HUES64 (cell line): ENCODE measurements at regions not wholly inside any gene's neighbourhood (a gene's known extent, or its start where the extent isn't known, plus 50 kb on each side); places are given as distances from the start of the nearest gene placed in this dataset.

ENCODE experiments used
- H3K27ac ChIP-seq: 2 replicates; pipeline ENCODE4 v1.7.0; 2013; ENCODE audit warnings: low read depth, low read length, inconsistent platforms
- H3K27me3 ChIP-seq: 2 replicates; pipeline ENCODE4 v1.6.1; 2013; ENCODE audit warnings: mild to moderate bottlenecking, low read length; ENCODE audit not compliant: insufficient read depth
- H3K36me3 ChIP-seq: 2 replicates; pipeline ENCODE4 v1.6.1; 2013; ENCODE audit warnings: mild to moderate bottlenecking, low read length; ENCODE audit not compliant: insufficient read depth
- H3K4me1 ChIP-seq: 2 replicates; pipeline ENCODE4 v1.6.1; 2013; ENCODE audit warnings: mild to moderate bottlenecking, low read length, moderate library complexity; ENCODE audit not compliant: insufficient read depth
- H3K4me3 ChIP-seq: 2 replicates; pipeline ENCODE4 v1.5.1; 2013; ENCODE audit warnings: mild to moderate bottlenecking, low read length, moderate library complexity
- H3K9ac ChIP-seq: 2 replicates; pipeline ENCODE4 v1.6.1; 2013; ENCODE audit warnings: mild to moderate bottlenecking, low read depth, low read length
- H3K9me3 ChIP-seq: 2 replicates; pipeline ENCODE4 v1.6.1; 2013; ENCODE audit warnings: low read depth, low read length; ENCODE audit not compliant: insufficient read depth
- WGBS: fragments of 150-250, 120-280 bp; methylation state at CpG from one replicate; pipeline ENCODE4 v1.1.7; 2013; ENCODE audit warnings: missing lambda C conversion rate; 5-methylcytosine and 5-hydroxymethylcytosine counted together

DNA sequence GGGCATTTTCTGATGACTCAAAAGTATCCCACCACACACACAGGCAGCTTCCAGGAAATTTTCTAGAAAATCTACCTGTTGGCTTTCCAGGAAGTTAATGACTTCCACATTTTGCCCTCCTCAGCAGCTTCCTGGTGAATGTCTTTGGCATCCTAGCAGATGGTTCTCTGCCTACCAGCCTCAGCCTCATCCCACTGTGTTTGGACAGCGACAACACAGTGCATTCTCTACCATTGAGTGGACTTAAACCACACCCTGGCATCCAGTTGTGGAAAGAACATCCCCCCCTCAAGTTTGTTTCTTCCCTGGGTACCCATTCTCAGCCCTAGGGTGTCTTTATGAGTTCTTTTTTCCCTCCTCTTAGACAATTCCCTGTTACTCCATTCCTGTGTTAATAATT is 50.8 kb upstream of the GADL1 start:
- WGBS, result 93% methylated on average over 1 of the region's 1 CpG
- Histone ChIP-seq H3K9ac (no peak overlapping the region), H3K36me3 (no peaks in the 10 kb centered on the region), H3K27ac (no peak overlapping the region), H3K27me3 (no peaks in the 10 kb centered on the region), H3K4me3 (no peak overlapping the region), H3K9me3 (no peaks in the 10 kb centered on the region), H3K4me1 (0 out of 2 replicates have a peak, but pooled peaks cover 3% of the 10 kb centered on the region)

DNA sequence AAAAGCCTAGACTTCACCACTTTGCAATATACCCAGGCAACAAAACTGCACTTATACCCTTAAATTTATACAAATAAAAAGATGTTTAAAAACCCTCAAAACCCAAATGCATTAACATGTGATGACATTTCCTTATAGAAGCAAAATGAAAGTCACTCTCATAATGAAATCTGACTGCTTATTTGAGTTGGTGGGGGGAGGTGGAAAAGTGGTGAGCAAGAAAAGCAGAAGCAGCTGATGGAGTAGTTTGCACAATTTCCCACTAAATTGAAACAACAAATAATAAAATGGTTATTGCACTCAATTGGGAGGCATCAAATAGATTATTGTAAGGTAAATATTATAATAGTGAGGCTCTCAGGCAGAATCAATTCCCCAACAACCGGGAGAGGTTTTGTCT is 54.0 kb upstream of the GADL1 start:
- Histone ChIP-seq H3K27ac (no peak overlapping the region), H3K36me3 (no peaks in the 10 kb centered on the region), H3K4me1 (0 out of 2 replicates have a peak, but pooled peaks cover 3% of the 10 kb centered on the region), H3K4me3 (no peak overlapping the region), H3K9ac (no peak overlapping the region), H3K27me3 (no peaks in the 10 kb centered on the region), H3K9me3 (no peaks in the 10 kb centered on the region)
- 71% methylated on average over 1 of the region's 1 CpG for WGBS

DNA sequence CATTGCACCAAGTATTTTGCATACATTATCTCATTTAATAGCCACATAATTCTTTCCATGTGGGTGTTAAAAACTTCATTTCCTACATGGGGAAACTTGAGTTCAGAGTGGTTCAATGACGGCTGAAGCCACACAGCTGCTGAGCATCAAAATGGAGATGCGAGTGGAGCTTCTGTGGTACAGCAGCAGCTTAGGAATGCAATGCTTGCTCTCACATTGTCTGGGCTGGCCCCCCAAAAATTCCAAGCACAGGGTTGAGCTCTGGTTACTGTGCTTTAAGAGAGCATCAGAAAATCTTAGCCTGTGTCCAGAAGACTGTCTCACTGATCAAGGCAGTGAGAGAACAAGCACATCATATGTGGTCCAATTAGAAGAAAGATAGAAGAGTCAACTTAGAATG is 57.4 kb upstream of the GADL1 start:
- 93% methylated on average over 2 of the region's 2 CpGs for WGBS
- no peaks in the 10 kb centered on the region for H3K27me3 ChIP-seq
- H3K4me3 ChIP-seq, result no peak overlapping the region
- H3K4me1 ChIP-seq, result 0 out of 2 replicates have a peak, but pooled peaks cover 3% of the 10 kb centered on the region
- no peak overlapping the region for H3K9ac ChIP-seq
- H3K27ac ChIP-seq, result no peak overlapping the region
- H3K36me3 ChIP-seq, result no peaks in the 10 kb centered on the region
- H3K9me3 ChIP-seq, result no peaks in the 10 kb centered on the region

DNA sequence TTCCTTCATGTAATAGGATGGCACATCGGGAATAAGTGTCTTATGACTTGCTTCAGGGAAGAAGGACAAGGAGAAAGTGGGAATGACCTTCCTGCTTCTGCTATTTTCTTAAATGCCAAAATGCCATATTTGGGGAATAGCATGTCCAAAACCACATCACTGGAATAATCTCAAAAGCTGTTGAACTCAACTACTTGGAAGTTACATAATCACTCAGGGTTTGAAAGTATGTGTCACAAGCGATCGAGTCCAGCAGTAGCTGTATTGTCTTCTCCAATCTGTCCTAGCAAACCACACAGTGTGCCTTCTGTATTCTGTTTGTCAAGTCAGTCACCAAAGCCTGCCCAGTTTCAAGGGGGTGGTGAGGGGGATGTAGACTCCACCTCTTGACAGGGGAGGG is 58.3 kb upstream of the GADL1 start:
- Histone ChIP-seq H3K27me3 (no peaks in the 10 kb centered on the region), H3K36me3 (no peaks in the 10 kb centered on the region), H3K4me1 (0 out of 2 replicates have a peak, but pooled peaks cover 3% of the 10 kb centered on the region), H3K9me3 (no peaks in the 10 kb centered on the region), H3K27ac (no peak overlapping the region), H3K9ac (no peak overlapping the region), H3K4me3 (no peak overlapping the region)
- WGBS, result 96% methylated on average over 3 of the region's 3 CpGs

DNA sequence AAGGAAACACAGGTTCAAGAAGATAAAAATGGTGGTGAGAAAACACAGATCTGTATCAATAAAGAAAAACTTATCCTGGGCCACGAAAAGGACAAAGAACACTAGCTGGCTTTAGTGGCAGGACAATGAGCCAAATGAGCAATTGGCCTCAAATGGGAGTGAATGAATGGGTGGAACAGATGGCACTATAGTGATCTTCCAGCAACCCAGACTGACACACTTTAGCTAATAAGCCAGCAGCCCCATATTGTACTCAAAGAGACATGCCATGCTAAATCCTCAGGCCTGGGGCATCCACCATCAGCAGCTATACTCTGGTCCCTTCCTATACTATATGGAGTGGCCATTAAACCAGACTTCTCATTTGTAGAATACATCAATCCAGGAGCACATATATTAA is 60.0 kb upstream of the GADL1 start:
- Histone ChIP-seq H3K9me3 (peaks cover 11% of the 10 kb centered on the region; the same call in 1 of the 2 replicates), H3K36me3 (no peaks in the 10 kb centered on the region), H3K9ac (no peak overlapping the region), H3K4me3 (no peak overlapping the region), H3K27me3 (no peaks in the 10 kb centered on the region), H3K4me1 (no peaks in the 10 kb centered on the region), H3K27ac (no peak overlapping the region)
- 90% methylated on average over 1 of the region's 1 CpG for WGBS

DNA sequence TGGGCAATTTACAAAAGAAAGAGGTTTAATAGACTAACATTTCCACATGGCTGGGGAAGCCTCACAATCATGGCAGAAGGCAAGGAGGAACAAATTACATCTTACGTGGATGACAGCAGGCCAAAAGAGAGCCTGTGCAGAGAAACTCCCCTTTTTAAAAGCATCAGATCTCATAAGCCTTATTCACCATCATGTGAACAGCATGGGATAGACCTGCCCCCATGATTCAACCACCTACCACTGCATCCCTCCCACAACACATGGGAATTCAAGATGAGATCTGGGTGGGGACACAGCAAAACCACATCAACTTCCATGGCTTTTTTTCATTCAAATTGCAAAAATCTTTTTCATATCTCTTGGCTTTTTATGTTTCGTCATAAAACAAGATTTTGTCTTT is 67.6 kb upstream of the GADL1 start:
- no peak overlapping the region for H3K9ac ChIP-seq
- WGBS, result 94% methylated on average over 2 of the region's 2 CpGs
- H3K4me3 ChIP-seq, result no peak overlapping the region

DNA sequence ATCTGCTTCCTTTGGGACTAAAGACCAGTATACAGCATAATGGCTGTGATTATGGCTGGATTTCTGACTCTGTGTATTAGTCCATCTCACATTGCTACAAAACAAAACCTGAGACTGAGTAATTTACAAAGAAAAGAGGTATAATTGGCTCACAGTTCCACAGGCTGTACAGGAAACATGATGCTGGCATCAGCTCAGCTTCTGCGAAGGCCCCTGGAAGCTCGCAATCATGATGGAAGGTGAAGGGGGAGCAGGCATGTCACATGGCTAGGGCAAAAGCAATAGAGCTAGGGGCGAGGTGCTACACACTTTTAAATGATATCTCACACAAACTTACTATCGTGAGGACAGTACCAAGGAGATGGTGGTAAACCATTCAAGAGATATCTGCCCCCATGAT is 68.0 kb upstream of the GADL1 start:
- no peak overlapping the region for H3K9ac ChIP-seq
- no peak overlapping the region for H3K27ac ChIP-seq
- peaks cover 11% of the 10 kb centered on the region; the same call in 1 of the 2 replicates for H3K9me3 ChIP-seq
- H3K4me3 ChIP-seq, result no peak overlapping the region
- H3K4me1 ChIP-seq, result no peaks in the 10 kb centered on the region
- H3K36me3 ChIP-seq, result no peaks in the 10 kb centered on the region
- H3K27me3 ChIP-seq, result no peaks in the 10 kb centered on the region
- 97% methylated on average over 4 of the region's 4 CpGs for WGBS

More for the DNA sequence above, 67.6 kb upstream of the GADL1 start:
- Histone ChIP-seq H3K27ac (no peak overlapping the region), H3K27me3 (no peaks in the 10 kb centered on the region), H3K4me1 (no peaks in the 10 kb centered on the region), H3K36me3 (no peaks in the 10 kb centered on the region), H3K9me3 (peaks cover 11% of the 10 kb centered on the region; the same call in 1 of the 2 replicates)

DNA sequence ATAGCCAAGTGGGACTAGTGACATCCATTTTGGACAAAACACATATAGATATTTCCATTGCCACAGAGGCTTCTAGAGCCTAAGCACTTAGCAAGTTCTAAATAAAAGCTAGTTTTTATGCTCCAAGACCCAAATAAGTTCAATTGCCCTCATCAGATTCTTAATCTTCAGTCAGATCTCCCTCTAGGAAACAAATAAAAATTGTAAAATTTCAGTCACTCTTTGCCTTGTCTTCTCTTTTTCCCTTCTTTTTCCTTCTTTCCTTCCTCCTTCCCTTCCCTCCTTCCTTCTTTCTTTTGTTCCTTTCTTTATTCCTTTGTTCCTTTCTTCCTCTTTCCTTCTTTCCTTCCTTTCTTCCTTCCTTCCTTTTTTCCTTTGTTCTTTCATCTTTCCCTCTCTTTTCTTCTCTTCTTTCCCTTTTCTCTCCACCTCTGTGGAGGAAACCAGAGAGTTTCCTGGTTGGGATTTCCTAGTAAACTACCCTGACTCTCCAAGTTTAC is 68.8 kb upstream of the GADL1 start:
- H3K36me3 ChIP-seq, result no peaks in the 10 kb centered on the region
- H3K9ac ChIP-seq, result no peak overlapping the region
- H3K9me3 ChIP-seq, result peaks cover 10% of the 10 kb centered on the region; the same call in 1 of the 2 replicates
- no peak overlapping the region for H3K4me3 ChIP-seq
- no peak overlapping the region for H3K27ac ChIP-seq
- no peaks in the 10 kb centered on the region for H3K27me3 ChIP-seq
- no peaks in the 10 kb centered on the region for H3K4me1 ChIP-seq

DNA sequence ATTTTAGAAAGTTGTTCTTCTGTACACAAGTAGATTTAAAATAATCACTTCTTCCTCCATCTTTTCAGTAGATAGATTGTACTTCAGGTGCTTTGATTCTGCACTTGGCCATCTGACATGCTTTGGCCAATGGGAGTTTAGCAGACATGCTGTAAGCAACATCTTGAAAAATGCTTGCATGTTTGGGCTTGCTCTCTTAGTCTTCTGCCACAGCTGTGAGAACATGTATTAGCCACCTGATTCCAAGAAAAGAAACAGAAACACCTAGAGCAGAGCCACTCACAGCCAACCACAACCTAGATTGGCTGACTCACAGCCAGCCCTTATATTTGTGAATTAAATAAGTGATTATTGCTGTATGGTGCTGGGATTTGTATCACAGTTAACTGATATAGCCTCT is 70.2 kb upstream of the GADL1 start:
- Histone ChIP-seq H3K4me1 (no peaks in the 10 kb centered on the region), H3K36me3 (no peaks in the 10 kb centered on the region), H3K27me3 (no peaks in the 10 kb centered on the region), H3K9ac (no peak overlapping the region), H3K9me3 (no peaks in the 10 kb centered on the region), H3K27ac (no peak overlapping the region), H3K4me3 (no peak overlapping the region)

DNA sequence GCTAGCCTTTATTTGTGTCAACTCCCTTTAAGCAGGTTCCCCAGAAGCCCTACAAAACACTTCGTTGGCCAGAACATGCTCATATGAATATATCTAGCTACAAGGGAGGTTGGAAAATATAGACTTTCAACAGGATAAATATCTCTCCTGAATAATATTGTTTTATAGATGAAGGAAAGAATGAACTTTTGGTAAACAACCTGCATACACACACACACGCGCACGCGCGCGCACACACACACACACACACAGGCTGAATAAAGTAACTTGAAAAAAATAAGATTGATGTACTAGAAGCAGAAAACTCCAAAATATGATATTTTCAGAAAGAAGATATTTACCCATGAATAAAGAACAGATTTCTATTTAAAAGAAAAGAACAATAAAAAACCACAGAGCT is 72.4 kb upstream of the GADL1 start:
- no peaks in the 10 kb centered on the region for H3K36me3 ChIP-seq
- WGBS, result no CpG with 5 or more reads among the region's 7 CpGs
- no peaks in the 10 kb centered on the region for H3K4me1 ChIP-seq
- H3K9ac ChIP-seq, result no peak overlapping the region
- no peaks in the 10 kb centered on the region for H3K27me3 ChIP-seq
- no peak overlapping the region for H3K27ac ChIP-seq
- no peak overlapping the region for H3K4me3 ChIP-seq
- no peaks in the 10 kb centered on the region for H3K9me3 ChIP-seq

DNA sequence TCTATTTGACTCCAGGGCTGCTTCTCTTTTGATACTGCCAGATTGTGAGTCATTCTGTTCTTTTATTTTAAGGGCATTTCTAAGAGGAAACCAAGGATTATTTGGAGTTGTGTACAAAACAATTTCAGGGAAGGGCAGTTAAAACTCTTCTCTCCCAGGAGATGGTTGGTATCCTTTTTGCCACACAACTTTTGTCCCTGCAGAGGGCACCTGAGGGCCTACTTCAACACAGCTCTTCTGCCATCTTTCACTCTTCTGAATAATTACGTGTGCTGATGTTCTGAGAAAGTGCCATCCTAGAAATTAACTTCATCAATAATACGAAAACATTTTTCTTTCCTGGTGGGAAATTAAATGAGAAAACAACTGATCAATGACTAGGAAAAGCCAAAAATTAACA is 75.7 kb upstream of the GADL1 start:
- Histone ChIP-seq H3K4me3 (no peak overlapping the region), H3K4me1 (no peaks in the 10 kb centered on the region; the same call in 1 of the 2 replicates), H3K36me3 (no peaks in the 10 kb centered on the region), H3K9me3 (no peaks in the 10 kb centered on the region), H3K9ac (no peak overlapping the region), H3K27me3 (no peaks in the 10 kb centered on the region), H3K27ac (no peak overlapping the region)
- 100% methylated on average over 1 of the region's 2 CpGs for WGBS

DNA sequence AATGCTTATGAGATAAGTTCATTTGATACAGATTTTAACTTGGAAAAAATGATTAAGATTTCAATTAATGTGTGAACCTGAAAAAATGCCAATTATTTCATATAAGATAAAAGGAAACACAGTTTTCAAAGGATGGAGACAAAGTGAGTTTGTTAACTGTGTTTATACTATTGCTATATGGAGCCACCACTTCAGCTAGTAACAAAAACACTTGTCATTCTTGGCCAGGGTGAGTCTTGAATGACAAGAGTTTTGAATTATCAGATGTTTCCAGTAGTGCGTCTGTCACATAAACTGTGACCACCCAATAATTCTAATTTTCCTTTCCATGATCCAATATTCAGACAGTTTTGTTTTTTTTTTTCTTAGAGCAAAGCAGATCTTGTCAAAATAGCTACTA is 78.0 kb upstream of the GADL1 start:
- Histone ChIP-seq H3K27ac (no peak overlapping the region), H3K4me3 (no peak overlapping the region), H3K9me3 (no peaks in the 10 kb centered on the region), H3K27me3 (no peaks in the 10 kb centered on the region), H3K4me1 (no peaks in the 10 kb centered on the region; the same call in 1 of the 2 replicates), H3K36me3 (no peaks in the 10 kb centered on the region), H3K9ac (no peak overlapping the region)
- WGBS, result 100% methylated on average over 1 of the region's 1 CpG
